Thoracic aorta (tissue), 2 donors: ENCODE measurements at regions not wholly inside any gene's neighbourhood (a gene's known extent, or its start where the extent isn't known, plus 50 kb on each side); places are given as distances from the start of the nearest gene placed in this dataset.

Experiments
- ATAC-seq: fragments of 150-250 bp; one replicate; pipeline ENCODE4 v1.8.0; 2017; ENCODE audit warnings: low read depth; ENCODE audit not compliant: insufficient number of reproducible peaks, low FRiP score
- DNase-seq: peaks from one replicate; pipeline ENCODE4 v3.0.0-alpha.2; 2020; ENCODE audit warnings: low spot score
- H3K27ac ChIP-seq, 2 donors: fragments of 200-600 bp; sonication (generic); 1 replicate in 1 of 2; 2 replicates in 1 of 2; pipeline ENCODE4 v1.5.1; 2016; ENCODE audit warnings: mild to moderate bottlenecking in 2 of 2, moderate library complexity in 2 of 2
- H3K27me3 ChIP-seq: fragments of 200-600 bp; sonication (generic); replicated peaks from 2 replicates; pipeline ENCODE4 v1.6.0; 2016; ENCODE audit warnings: mild to moderate bottlenecking; ENCODE audit not compliant: insufficient read depth
- H3K36me3 ChIP-seq: fragments of 200-600 bp; sonication (generic); one replicate; pipeline ENCODE4 v1.5.1; 2016
- H3K4me1 ChIP-seq, 2 donors: fragments of 200-600 bp; sonication (generic); 1 replicate in 1 of 2; 2 replicates in 1 of 2; pipeline versions ENCODE4 v1.5.1 to v1.6.0; 2016; ENCODE audit warnings: low read depth in 2 of 2, mild to moderate bottlenecking in 1 of 2; ENCODE audit not compliant: control insufficient read depth in 1 of 2
- H3K4me3 ChIP-seq: fragments of 200-600 bp; sonication (generic); 2 replicates; pipeline ENCODE4 v1.5.1; 2016; ENCODE audit warnings: mild to moderate bottlenecking
- H3K9me3 ChIP-seq: fragments of 200-600 bp; sonication (generic); 2 replicates; pipeline ENCODE4 v1.5.1; 2016
- TF ChIP-seq, protein P1 (sequence below): fragments of 200-600 bp; sonication (generic); IDR thresholded peaks from one replicate; pipeline ENCODE4 v1.5.1; 2019; ENCODE audit warnings: antibody characterized with exemption

DNA sequence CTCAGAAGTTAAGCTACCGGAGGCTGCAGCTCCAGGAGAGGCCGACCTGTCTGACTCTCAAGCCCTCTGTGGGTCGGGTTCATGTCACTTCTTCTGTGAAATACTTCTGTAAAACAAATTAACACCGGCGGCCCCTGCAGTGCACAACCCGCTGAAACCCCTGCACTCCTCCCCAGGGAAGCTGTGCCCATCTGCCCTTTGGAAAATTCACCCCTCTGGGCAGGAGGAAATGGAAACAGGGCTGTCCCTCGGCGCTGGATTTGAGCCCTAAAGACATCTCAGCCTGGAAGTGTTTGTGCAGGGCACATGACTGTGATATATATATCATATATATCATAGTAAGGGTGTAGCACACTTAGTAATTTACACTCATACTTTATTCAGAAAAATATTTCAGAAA, 415.3 kb downstream of the IRS2 start:
- H3K27me3 ChIP-seq, result no peaks in the 10 kb centered on the region
- H3K4me3 ChIP-seq, result no peak overlapping the region
- ATAC-seq (no peak), DNase-seq (no peak)
- TF ChIP-seq, protein P1, sequence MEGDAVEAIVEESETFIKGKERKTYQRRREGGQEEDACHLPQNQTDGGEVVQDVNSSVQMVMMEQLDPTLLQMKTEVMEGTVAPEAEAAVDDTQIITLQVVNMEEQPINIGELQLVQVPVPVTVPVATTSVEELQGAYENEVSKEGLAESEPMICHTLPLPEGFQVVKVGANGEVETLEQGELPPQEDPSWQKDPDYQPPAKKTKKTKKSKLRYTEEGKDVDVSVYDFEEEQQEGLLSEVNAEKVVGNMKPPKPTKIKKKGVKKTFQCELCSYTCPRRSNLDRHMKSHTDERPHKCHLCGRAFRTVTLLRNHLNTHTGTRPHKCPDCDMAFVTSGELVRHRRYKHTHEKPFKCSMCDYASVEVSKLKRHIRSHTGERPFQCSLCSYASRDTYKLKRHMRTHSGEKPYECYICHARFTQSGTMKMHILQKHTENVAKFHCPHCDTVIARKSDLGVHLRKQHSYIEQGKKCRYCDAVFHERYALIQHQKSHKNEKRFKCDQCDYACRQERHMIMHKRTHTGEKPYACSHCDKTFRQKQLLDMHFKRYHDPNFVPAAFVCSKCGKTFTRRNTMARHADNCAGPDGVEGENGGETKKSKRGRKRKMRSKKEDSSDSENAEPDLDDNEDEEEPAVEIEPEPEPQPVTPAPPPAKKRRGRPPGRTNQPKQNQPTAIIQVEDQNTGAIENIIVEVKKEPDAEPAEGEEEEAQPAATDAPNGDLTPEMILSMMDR, result no peak
- no peak overlapping the region for H3K27ac ChIP-seq
- peaks cover 4 to 20% of the 10 kb centered on the region in 2 donors for H3K4me1 ChIP-seq
- H3K9me3 ChIP-seq, result no peaks in the 10 kb centered on the region
- no peaks in the 10 kb centered on the region for H3K36me3 ChIP-seq

DNA sequence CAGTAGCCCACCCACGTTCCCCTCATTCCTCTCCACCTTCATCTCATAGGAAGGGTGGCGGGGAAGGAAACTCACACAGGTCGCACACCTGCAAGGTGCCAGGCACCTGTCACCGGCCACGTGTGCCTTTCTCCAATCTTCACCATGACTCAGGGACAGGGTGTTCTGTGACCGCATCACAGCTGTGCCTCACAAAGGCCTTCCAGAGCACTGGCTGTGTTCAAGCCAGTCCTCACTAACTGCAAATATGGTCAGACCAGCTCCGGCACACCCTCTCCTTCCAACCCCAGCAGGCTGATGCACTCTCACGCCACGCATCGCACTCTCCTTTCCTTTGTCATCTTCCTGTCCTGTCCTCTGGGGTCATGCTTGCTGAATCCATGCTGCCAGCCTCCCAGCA, 415.9 kb downstream of the IRS2 start:
- Histone ChIP-seq H3K27me3 (no peaks in the 10 kb centered on the region), H3K4me1 (peaks cover 4 to 20% of the 10 kb centered on the region in 2 donors), H3K27ac (no peak overlapping the region), H3K4me3 (no peak overlapping the region), H3K9me3 (no peaks in the 10 kb centered on the region), H3K36me3 (no peaks in the 10 kb centered on the region)
- DNase-seq, result no peak
- TF ChIP-seq, protein P1, result no peak
- ATAC-seq, result no peak

DNA sequence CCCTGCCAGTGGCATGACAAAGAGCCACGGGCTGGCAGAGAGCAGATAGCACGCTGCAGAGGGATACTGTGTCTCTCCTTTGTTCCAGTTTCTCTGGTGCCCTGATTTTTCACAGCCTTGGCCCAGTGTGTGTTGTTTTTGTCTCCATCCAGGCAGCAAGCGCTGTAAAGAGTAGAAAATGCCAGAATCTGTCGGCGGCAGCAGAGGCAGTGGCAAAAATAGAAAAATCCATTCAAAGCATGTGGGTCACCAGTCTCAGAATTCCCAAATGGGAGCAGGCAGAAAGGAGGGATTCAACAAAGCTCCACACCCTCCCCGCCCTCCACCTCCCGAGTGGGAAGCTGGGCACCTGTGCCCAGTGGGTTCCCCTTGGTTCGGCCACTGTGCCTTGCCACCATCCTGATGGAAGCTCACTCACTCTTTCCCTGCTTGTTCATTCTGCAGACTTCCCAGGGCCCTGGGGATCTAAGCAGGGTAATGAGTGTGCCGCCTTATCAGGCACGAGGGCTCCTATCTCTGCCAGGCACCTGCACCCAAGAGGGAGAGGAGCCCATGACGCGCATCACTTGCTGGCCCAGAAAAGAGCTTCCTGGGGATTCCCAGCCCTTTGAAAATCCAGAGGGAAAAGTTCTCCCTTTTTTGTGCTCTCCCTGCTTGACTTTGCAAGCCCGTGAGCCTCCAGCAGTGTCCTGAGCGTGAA, 416.9 kb downstream of the IRS2 start:
- no peaks in the 10 kb centered on the region for H3K27me3 ChIP-seq
- H3K4me3 ChIP-seq, result peak overlapping the region; percentile 34
- TF ChIP-seq, protein P1, result no peak
- DNase-seq (no peak), ATAC-seq (no peak)
- H3K36me3 ChIP-seq, result no peaks in the 10 kb centered on the region
- peaks cover 4 to 20% of the 10 kb centered on the region in 2 donors for H3K4me1 ChIP-seq
- peak overlapping the region in 1 of 2 donors; percentile 38 for H3K27ac ChIP-seq
- no peaks in the 10 kb centered on the region for H3K9me3 ChIP-seq

DNA sequence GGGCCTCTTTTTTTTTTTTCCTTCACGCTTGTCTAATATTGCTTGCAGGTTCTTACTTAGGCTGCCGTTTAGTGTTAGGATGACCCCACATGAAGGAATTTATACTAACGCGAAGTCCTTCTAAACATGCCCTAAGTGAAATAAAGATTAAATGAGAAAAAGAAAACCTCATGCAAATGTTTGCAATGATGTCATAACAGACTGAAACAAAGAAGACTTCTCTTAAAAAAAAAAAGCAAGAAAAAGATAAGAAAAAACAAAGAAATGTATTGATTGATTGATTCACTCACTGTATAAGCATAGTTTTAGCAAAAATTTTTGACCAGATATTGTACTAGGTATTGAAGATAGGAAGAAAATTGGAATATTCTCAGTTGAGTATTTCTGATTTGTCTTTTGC, 418.2 kb downstream of the IRS2 start:
- H3K4me1 ChIP-seq, result peaks cover 4 to 20% of the 10 kb centered on the region in 2 donors
- H3K27ac ChIP-seq, result no peak overlapping the region
- no peaks in the 10 kb centered on the region for H3K36me3 ChIP-seq
- no peaks in the 10 kb centered on the region for H3K9me3 ChIP-seq
- H3K4me3 ChIP-seq, result no peak overlapping the region
- TF ChIP-seq, protein P1, result no peak
- H3K27me3 ChIP-seq, result no peaks in the 10 kb centered on the region
- no peak for ATAC-seq
- DNase-seq, result no peak

DNA sequence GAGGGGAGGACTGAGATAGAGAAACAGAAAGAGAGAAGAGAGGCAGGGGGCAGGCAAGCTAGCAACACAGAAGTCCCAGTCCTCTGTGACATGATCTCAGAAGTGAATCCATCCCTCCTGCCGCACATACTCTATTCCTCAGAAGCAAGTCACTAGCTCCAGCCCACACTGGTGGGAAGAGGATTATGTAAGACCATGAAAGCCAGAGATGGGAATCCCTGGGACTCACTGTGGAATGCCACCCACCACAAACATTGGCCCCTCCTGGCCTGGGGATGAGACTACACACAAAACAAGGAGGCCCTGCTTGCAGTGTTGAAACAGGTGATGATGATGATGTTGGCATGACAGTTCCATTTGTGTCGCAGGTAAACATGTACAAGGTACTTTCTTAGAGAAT, 419.9 kb downstream of the IRS2 start:
- Histone ChIP-seq H3K27ac (no peak overlapping the region), H3K36me3 (no peaks in the 10 kb centered on the region), H3K9me3 (no peaks in the 10 kb centered on the region), H3K4me3 (no peak overlapping the region), H3K27me3 (no peaks in the 10 kb centered on the region), H3K4me1 (peaks cover 4 to 20% of the 10 kb centered on the region in 2 donors)
- ATAC-seq (no peak), DNase-seq (no peak)
- TF ChIP-seq, protein P1, result no peak
